ENCODE measurements at regions not wholly inside any gene's neighbourhood (a gene's known extent, or its start where the extent isn't known, plus 50 kb on each side); places are given as distances from the start of the nearest gene placed in this dataset.

DNA sequence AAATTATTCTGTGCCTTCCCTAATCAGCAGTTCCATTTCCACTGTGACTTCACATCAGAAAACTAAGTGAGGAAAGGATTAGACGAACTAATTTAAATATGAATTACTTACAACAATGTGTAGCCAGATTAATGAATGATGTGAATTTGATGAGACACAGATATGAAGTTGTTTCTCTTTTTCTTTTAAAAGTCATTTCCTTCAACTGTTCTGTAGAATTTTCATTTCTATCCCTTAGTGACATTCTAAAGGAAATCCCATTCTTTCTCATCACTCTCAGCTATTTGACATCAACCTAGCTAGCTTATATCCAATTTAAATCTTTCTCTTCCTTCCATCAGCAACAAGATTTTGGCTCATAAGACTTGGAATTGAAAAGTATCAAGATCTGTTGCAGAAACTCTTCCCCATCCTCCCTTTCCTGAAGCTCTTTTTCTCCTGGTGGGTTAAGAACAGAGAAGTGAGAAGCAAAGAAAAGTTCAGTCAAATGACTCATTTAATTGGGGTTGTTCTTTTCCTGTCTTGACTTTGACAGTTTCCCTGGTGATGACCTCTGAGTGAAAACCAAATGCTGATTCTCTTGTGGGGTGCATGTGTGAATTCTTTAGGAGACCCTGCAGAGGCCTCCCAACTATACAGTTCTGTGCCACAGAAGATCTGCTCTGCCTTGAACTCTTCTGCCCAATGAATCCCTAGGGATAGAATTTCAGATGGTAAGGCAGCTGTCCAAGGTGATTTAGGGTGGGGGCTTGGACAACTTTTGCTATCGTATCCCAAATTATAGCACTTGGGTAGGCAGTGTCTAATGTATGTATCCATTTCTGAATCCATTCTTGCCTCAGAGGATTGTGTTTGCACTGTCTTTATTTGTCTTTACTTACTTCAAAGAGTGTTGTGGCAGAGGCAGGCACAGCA, 232.5 kb upstream of the GPRIN3 start:
- peak; percentile 48 for DNase-seq (ENCODE audit: low read depth)
- H3K4me3 ChIP-seq (ENCODE audit: low read depth, low read length), result no peak overlapping the region
- TF ChIP-seq, protein P1, sequence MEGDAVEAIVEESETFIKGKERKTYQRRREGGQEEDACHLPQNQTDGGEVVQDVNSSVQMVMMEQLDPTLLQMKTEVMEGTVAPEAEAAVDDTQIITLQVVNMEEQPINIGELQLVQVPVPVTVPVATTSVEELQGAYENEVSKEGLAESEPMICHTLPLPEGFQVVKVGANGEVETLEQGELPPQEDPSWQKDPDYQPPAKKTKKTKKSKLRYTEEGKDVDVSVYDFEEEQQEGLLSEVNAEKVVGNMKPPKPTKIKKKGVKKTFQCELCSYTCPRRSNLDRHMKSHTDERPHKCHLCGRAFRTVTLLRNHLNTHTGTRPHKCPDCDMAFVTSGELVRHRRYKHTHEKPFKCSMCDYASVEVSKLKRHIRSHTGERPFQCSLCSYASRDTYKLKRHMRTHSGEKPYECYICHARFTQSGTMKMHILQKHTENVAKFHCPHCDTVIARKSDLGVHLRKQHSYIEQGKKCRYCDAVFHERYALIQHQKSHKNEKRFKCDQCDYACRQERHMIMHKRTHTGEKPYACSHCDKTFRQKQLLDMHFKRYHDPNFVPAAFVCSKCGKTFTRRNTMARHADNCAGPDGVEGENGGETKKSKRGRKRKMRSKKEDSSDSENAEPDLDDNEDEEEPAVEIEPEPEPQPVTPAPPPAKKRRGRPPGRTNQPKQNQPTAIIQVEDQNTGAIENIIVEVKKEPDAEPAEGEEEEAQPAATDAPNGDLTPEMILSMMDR (IDR thresholded peaks at IDR 0.05; ENCODE audit: insufficient read depth, low read depth, low read length), result no peak

DNA sequence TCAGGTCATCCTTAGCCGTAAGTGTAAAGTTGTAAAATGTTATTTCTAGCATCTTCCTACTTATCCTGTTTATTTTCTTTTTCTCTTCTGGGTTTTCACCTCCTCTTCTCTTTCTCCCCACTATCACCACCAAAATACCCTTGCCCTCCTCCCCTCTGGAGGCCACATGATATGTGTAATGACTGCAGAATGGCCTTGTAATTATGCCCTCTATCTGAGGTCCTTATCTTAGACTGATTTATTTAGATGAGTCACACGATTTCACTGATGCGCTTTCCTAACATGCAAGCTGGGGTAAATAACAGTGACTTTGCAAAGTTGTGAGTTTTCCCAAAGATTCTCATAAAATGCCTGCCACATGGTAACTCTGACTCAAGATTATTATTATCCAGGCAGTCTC, 231.8 kb upstream of the GPRIN3 start:
- no peak overlapping the region for H3K4me3 ChIP-seq (ENCODE audit: low read depth, low read length)
- TF ChIP-seq, protein P1 (IDR thresholded peaks at IDR 0.05; ENCODE audit: insufficient read depth, low read depth, low read length), result no peak
- DNase-seq (ENCODE audit: low read depth), result peak; percentile 98

DNA sequence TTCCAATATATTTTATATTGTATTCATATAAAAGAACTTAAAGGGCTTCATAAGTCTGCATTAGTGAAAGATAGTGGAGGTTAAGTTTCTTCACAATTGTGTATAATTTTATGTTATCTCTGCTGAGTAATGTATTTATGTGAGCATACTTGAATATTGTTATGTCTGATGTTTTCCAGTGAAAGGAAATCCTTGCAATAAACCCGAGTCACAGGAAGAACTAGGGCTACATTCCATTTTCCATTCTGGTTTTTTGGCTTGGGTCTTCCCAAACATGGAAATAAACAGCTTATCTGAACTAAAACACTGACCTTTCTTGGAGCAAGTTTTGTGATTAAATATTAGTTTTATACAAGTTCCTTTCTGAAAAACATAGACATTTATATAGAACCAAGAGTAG, 231.3 kb upstream of the GPRIN3 start:
- TF ChIP-seq, protein P1 (IDR thresholded peaks at IDR 0.05; ENCODE audit: insufficient read depth, low read depth, low read length), result no peak
- H3K4me3 ChIP-seq (ENCODE audit: low read depth, low read length), result no peak overlapping the region
- peak; percentile 82 for DNase-seq (ENCODE audit: low read depth)

DNA sequence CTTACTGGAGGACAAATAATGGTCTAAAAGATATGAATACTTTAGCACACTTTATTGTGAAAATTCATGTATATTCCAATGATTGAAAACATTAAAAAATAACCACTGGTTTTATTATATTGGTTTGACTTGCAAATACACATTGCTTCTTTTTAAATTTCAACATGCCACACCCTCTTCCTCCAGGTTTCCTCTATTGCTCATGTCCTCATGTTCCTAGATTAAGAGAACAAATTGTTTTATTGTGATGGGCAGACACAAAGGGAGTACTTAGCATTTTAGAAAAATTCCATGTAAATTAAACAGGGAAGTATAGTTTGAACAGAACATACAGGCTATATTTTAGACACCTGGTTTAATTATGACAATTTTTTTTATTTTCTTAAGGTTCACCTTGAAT, 230.6 kb upstream of the GPRIN3 start:
- no peak for DNase-seq (ENCODE audit: low read depth)
- TF ChIP-seq, protein P1 (IDR thresholded peaks at IDR 0.05; ENCODE audit: insufficient read depth, low read depth, low read length), result no peak
- no peak overlapping the region for H3K4me3 ChIP-seq (ENCODE audit: low read depth, low read length)

DNA sequence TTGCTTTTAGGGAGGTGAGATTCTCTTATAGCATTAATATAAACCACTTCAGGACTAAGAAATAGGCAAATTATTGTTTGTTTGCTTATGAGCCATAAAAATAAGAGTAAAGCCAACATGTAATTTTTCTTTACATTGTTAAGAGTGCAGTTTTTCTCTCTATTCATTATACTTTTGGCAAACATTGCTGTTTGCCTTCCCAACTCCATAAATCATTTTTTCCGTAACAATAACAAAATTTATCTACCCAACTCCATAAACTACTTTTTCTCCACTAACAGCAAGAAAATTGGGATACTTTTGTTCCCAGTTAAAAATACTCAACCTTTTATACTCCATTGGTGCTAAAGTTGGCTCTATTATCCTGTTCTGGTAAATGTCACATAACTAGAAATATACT, 229.7 kb upstream of the GPRIN3 start:
- no peak for DNase-seq (ENCODE audit: low read depth)
- no peak overlapping the region for H3K4me3 ChIP-seq (ENCODE audit: low read depth, low read length)
- TF ChIP-seq, protein P1 (IDR thresholded peaks at IDR 0.05; ENCODE audit: insufficient read depth, low read depth, low read length), result no peak

DNA sequence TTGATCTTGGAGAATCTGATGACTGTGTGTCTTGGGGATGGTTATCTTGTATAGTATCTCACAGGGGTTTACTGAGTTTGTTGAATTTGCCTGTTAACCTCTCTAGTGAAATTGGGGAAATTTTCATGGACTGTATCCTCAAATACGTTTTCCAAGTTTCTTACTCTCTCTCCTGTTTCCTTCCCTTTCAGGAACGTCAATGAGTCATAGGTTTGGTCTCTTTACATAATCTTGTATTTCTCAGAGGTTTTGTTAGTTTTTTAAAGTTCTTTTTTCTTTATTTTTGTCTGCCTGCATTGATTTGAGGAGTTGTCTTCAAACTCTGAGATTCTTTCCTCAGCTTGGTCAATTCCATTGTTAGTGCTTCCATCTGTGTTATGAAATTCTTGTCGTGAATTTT, 227.7 kb upstream of the GPRIN3 start:
- no peak overlapping the region for H3K4me3 ChIP-seq (ENCODE audit: low read depth, low read length)
- TF ChIP-seq, protein P1 (IDR thresholded peaks at IDR 0.05; ENCODE audit: insufficient read depth, low read depth, low read length), result no peak
- DNase-seq (ENCODE audit: low read depth), result no peak
